LNCaP clone FGC (cell line): ENCODE measurements at regions not wholly inside any gene's neighbourhood (a gene's known extent, or its start where the extent isn't known, plus 50 kb on each side); places are given as distances from the start of the nearest gene placed in this dataset.

Source experiments
- DNase-seq: peaks from one replicate; pipeline ENCODE4 v3.0.0-alpha.2; 2011; ENCODE audit warnings: low read depth
- H3K4me3 ChIP-seq: 2 replicates; pipeline ENCODE4 v1.5.1; 2011; ENCODE audit warnings: mild to moderate bottlenecking, low read depth, low read length, control low read depth
- CTCF ChIP-seq: IDR thresholded peaks from 2 replicates; pipeline ENCODE4 v1.5.1; 2012; ENCODE audit warnings: mild to moderate bottlenecking; ENCODE audit not compliant: control insufficient read depth, insufficient read depth; ENCODE audit errors: extremely low read depth

- no peak for TF ChIP-seq CTCF
- no peak overlapping the region for H3K4me3 ChIP-seq
- no peak for DNase-seq
Observed at GRCh38 chr5:109950634-109951033, 260.9 kb downstream of the MAN2A1 start.

DNA sequence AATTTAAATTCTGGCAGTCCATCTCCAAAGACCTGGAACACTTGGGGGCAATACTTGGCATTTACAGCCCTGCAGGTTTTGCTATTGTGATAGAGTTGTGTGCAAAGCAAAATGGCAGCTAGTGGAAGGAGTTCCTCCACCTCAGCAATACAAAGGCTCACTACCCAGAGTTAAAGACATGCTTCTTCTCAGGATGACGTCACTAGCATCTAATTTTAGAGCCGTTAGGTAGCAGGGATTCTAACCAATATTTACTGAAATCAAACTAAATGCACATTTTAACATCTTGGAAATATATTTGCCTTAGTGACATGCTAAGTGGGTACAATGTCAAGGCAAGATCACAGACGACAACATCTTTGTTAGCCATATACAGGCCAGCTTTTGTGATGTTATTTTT lies 261.6 kb downstream of the MAN2A1 start:
- no peak overlapping the region for H3K4me3 ChIP-seq
- DNase-seq, result no peak
- no peak for TF ChIP-seq CTCF

GRCh38 chr5:109951758-109952157 lies 262.0 kb downstream of the MAN2A1 start:
- no peak for TF ChIP-seq CTCF
- no peak for DNase-seq
- no peak overlapping the region for H3K4me3 ChIP-seq

- no peak for TF ChIP-seq CTCF
- DNase-seq, result no peak
- no peak overlapping the region for H3K4me3 ChIP-seq
Observed at GRCh38 chr5:109953761-109954160, 264.0 kb downstream of the MAN2A1 start.

DNA sequence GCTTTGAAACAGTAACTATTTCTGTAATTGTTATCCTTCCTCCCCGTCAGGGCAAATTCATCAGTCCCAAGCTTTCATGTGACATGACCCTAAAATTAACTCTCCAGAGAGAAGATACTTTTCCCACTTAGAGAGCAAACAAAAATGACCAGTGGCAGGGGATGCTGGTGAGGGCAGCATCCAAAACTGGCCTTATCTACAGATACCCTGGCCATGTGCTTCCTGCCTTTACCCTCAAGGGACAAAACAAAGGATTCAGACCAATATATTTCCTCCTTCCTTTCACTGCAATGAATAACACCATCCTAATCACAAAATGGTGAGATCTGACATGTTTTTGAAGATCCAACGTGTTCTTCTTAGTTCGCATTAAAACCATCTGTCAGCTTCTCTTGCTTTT lies 267.2 kb downstream of the MAN2A1 start:
- H3K4me3 ChIP-seq, result no peak overlapping the region
- no peak for DNase-seq
- no peak for TF ChIP-seq CTCF

DNA sequence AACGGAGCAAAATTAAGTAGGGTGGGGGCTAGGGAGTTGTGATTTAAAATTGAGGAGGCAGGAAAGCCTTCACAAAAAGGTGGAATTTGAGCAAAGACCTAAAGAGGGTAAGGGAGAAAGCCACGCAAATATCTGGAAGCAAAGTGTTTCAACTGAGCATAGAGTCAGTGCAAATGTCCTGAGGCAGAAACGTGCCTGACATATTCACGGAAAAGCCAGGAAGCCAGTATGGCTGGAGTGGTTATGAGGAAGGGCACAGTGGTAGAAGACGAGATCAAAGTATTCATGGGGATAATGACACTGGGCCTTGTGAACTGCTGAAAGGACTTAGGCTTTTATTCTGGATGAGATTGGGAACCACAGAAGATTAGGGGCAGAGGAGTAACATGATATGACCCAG lies 268.4 kb downstream of the MAN2A1 start:
- H3K4me3 ChIP-seq, result no peak overlapping the region
- no peak for DNase-seq
- TF ChIP-seq CTCF, result no peak

GRCh38 chr5:109959652-109960051 lies 269.9 kb downstream of the MAN2A1 start:
- no peak for TF ChIP-seq CTCF
- no peak for DNase-seq
- no peak overlapping the region for H3K4me3 ChIP-seq
